GM19025 (cell line): ENCODE measurements at regions not wholly inside any gene's neighbourhood (a gene's known extent, or its start where the extent isn't known, plus 50 kb on each side); places are given as distances from the start of the nearest gene placed in this dataset.

Source experiments
- ATAC-seq: cut with Tn5 transposase; IDR thresholded peaks from one replicate; pipeline ENCODE4 v1.9.1; 2021; ENCODE audit warnings: mild to moderate bottlenecking, low read depth, moderate library complexity; ENCODE audit not compliant: unreplicated experiment

DNA sequence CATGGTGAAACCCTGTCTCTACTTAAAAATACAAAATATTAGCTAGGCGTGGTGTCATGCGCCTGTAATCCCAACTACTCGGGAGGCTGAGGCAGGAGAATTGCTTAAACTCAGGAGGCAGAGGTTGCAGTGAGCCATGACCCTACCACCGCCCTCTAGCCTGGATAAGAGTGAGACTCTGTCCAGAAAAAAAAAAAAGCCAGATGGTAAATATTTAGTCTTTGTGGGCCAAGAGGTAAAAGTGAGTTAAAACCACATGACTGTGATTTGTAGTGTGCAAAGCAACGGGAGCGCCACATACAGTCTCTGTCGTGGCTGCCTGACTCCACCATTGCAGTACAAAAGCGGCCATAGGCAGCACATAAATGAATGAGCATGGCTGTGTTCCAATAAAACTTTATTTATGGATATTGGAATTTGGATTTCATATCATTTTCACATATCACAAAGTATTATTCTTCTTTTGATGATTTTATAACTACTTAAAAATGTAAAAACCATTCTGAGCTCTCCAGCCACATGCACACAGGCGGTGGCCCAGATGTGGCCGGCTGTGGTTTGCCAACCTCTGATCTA is 51.8 kb upstream of the CASZ1 start:
- ATAC-seq = no peak

DNA sequence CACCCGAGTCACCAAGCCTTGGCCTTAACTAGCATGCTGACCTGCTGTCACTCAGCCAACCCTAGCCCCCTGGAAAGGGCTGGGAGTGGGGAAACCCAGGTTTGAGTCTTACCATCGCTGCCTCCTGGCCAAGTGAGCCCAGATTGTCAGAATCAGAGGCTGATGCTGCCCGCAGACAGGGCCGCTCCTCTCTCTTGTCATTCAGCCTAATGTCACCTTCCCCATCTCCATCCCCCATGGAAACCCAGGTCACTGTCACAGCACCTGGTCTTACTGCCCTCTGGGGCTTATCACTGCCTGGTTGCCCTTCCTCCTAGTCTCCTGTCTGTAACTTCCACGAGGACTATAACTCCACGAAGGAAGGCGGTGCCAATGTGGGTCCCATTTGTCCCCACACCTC is 53.6 kb upstream of the CASZ1 start:
- ATAC-seq = no peak

DNA sequence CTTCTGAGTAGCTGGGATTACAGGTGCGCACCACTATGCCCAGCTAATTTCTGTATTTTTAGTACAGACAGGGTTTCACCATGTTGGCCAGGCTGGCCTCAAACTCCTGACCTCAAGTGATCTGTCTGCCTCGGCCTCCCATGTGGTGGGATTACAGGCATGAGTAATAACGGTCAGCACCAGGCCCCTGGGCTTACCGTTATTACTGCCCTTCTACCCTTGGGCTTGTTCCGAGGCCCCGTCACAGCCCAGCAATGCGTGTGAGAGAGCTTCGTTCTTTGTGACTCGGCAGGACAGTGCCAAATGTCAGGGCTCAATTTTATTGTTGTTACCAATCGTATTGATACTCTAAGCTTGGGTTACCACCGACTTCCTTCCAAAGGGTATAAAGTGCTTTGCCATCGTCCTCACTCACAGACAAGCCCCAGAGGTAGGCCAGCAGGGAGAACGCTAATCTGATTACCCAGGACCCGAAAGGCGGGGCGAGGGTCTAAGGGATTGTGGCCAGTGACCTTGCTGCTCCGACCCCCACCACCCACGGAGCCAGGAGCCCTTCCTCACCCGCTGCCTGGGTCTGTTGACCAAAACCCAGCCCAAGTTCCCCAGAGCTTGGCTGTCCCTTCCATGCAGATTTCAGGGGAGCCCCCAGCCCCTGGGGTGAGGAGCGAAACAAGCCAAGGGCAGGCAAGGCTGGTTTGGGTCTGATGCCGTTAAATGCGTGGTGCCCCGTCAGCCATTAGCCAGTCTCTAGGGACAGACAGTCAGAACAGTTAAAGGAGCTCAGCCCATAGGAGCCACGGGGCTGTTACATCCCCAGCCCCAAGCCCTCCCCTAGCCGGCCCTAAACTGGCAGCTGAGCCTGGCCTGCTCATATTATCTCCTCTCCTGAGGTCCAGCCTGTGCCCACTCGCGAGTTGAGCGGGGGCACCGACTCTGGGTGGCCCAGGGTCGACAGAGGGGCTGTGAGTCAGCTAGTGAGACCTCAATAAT is 54.9 kb upstream of the CASZ1 start:
- no peak for ATAC-seq

DNA sequence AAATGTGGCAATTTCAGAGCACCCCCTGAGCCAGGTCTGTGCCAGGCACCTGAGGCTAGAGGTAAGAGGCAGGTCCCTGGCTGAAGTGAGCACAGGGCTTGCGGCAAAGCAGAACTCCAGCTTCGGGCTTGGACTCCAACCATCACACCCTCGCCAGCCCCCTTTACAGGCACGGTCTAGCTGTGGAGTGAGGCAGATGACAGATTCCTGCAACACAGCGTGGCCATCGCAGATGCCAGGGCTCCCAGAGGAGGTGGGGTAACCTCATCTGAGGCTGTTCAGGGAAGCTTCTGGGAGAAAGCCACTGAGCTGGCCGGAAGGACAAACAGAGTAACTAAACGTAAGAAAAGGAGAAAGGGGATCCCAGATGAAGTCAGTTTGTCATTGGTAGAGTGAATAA is 55.6 kb upstream of the CASZ1 start:
- no peak for ATAC-seq

DNA sequence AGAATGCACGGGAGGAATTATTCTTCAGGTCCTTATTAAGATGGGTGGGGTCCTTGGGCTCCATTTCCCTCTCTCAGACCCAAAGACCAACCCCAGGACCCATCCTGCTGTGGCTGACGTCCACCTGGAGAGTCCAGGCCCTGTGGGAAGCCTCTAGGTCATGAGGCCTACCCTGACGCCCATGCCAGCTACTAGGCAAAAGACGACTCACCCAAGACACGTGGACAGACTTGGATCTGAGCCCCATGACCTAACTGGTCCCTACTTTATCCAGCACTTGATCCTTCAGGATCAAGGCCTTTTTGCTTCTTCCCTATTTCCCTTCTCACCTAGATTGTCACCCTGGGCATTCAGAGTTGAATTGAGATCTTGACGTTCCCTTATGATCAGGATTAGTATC is 56.0 kb upstream of the CASZ1 start:
- no peak for ATAC-seq

DNA sequence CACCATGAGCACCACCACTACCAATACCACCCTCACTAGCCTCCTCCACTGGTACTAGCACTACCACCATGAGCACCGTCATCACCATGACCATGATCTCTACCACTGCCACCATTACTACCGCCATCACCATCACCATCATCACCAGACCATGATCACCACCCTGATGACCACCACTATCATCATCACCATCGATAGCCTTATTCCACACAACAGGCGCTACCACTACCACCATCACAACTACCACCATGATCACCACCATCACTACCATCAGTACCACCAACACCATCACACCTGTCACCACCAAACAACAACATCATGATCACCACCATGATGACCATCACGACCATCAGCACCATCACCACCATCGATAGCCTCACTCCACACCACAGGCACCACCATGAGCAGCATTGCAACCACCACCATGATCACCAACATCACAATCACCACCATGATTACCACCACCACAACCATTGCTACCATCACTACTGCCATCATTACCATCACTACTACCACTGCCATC is 56.6 kb upstream of the CASZ1 start:
- no peak for ATAC-seq

DNA sequence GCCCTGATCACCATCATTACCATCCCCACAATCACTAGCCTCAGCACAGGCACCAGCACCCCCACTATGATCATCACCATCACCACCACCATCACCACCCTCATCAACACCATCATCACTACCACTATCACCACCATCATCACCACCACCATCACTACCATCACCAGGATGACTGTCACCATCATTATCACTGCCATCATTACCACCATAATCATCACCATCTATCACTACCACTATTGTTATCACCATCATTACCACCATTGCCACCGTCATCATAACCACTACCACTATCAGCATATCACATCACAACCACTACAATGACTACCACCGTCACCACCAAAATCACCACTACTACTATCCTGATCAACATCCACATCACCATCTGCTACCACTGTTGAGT is 57.3 kb upstream of the CASZ1 start:
- no peak for ATAC-seq

DNA sequence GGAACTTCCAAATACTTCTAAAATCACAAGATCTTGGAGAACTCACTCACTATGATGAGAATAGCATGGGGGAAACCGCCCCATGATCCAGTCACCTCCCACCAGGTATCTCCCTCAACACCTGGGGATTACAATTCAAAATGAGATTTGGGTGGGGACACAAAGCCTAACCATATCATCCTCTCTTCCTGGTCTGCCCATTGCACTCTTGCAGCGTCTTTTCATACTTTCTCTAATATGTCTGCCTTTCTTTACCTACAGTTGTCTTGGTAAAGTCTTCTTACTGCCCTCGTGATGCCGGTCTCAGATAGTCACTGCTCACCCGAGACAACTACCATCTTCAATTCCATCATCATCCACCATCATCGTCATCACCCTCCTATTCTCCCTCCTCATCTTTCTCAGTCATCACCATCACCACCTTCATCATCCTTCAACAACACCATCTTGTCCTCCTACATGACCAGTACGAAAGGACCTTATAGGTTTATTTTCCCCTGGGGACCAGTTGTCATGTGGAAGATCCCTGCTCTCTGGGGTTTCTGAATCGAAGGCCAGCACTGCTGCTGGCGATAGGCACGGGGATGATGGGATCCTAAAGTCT is 58.5 kb upstream of the CASZ1 start:
- no peak for ATAC-seq

DNA sequence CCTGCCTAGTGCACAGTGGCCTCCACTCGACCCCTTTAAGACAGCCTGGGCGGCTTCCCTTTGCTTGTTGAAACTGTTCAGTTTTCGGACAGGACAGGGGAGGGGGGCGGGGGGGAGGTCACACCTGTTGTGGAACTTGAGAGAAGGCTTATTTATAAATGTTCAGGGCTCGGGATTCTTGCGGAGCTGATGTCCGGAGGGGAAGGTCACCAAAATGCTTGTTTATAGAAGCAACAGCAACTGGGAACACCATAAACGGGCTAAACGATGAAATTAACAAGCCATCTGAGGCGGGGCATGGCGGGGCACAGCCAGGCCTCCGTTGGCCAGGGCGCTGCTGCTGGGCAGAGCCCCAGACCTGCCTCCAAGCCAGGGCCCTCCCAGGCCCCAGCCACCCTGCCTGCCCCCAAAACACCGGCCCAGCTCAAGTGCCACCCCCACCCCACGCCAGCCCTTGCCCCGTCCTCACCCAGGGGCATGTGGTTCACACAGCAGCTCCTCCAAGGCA is 59.8 kb upstream of the CASZ1 start:
- ATAC-seq = no peak

DNA sequence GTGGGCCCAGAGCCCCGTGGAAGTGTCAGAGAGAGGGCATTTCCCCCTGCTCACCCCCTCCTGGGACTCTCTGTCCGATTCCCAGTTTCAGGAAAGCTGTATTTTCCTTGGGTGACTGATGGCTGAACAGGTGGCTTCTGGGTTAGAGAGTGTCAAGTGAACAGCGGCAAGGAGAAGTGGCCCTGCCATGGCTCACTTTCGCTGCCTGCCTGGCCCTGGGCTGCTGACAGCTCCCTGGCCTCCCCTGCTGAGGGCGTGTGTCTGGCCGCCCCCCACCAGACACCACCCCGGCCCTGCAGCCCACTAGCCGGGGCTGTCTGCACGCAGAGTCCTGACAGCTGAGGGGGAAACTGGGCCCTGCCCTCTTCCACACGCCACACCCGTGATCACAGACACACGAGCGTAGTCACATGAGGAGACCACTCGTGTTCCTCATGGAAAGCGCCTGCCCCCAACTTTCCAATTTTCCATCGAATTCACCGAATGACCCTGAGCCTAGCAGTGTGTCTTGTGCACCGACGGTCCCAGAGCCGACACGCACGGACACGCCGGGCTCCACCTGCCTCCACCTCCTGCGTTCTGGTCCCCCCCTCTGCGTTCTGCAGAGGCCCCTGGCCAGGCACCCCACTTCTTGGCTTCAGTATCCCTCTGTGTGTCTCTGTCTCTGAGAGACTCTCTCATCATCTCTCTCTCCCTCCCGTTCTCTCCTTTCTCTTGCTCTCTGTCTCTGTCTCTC is 60.6 kb upstream of the CASZ1 start:
- ATAC-seq = no peak

DNA sequence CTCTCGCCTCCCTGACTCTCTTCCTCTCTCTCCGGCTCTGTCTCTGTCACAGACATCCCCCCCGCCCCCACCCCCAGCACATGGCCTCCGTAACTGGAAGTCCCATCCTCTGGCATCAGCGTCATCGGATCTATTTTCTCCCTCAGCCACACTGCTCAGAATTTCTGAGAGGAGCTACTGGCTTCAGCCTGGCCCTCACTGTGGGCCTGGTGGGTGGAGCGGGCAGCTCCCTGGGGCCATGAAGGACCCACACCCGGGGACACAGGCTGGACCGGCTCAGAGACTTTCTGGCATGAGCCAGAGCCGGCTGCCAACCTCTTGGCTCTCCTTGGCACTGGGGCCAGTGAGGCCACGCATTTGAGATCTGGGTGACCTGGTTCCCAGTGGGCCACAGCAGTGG is 61.2 kb upstream of the CASZ1 start:
- ATAC-seq = no peak

DNA sequence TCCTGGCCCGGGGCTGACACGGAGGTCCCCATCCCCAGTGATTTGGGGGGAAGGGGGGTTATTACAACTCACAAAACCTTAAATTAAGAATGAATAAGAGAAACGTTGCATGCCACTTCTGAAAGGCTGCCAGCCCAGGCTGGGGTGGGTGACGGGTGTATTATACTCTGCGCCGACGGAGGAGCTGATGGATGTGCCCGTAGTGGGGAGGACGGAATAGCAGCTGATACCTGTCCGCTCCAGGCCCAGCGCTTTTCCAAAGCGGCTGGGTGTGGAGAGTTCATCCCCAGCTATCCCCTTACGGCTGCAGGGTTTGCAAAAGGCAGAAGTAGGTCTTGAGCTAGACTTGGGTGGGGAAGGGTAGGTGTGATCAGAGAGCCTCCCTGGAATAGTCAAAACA is 63.8 kb upstream of the CASZ1 start:
- ATAC-seq = no peak

DNA sequence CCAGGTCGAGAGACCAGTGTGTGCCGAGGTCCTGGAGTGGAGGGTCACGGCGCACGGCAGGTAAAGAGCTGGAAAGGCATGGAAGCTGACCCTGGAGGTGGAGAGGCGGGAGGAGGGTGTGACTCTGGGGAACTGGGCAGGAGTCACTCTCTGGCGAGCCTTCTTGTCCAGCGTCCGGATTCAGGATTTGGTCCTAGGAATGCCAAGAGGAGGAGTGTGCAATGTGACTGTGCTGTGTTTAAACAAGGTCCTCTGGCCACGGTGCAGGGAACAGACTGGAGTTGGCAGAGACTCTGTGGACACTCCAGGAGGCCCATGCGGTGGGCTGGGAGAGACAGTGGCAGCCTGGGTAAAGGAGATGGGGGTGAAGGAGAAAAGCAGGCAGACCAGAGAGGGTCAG is 64.2 kb upstream of the CASZ1 start:
- no peak for ATAC-seq

DNA sequence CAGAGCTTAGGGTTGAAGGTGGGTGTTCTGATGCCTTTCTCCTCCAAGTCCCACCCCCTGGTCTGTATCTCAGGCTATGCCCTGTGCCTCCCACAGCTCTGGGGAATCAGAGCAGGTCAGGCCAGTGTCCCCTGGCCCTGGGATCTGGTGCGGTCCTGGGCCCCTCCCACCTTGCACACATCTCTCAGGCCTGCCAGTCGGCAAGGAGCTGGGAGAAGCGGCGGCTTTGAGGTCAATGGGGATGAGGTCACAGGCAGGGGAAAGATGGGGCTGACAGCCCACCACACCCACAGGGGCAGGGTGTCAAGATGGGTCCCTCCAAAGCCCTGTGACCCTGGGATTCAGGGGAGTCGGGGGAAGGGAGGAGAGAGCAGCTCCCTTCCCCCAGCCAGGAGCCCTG is 65.4 kb upstream of the CASZ1 start:
- no peak for ATAC-seq

DNA sequence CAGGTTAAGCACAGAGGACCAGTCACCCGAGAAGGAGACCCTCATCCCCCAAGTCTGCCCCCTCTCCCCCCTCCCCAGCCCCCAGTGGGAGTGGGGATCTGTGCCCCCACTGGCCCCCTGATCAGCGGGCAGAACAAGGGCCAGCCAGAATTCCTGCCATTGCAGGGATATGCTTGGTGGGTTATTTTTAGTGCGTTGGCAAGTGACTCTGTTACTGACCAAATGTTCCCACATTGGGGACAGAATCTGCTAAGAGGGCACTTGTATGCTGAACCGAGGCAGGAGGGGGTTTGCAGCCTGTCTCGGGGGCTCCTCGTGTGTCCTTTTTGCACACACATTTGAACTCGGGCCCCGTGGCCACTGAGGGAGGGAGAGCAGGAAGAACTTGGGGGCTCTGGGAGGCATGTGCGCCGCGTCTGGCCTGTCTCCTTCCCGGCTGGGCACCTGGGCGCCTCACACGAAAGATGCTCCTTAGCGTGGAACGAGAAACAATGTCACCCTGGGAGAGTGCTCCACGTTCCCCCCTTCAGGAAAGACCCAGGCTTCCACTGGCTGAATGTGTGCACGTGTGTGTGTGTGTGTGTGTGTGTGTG is 66.4 kb upstream of the CASZ1 start:
- no peak for ATAC-seq

DNA sequence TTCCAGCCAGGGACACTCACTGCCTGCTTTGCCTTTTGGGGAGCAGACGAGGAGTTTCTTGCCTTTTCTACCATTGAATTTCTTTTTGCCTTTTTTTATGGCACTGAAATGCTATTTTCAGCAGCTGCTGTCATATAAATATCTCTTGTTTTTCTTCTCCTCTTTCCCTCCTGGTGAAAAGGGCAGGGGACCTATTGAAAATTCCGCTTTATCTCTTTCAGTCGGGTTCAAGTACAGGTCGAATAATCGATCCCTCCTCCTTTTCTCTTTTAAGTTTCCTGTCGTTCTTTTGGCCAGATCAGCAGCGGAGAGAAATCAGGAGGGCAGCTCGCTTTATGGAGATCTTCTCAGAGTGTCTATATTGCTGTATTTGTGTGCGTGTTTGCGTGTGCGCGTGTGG is 67.4 kb upstream of the CASZ1 start:
- no peak for ATAC-seq

DNA sequence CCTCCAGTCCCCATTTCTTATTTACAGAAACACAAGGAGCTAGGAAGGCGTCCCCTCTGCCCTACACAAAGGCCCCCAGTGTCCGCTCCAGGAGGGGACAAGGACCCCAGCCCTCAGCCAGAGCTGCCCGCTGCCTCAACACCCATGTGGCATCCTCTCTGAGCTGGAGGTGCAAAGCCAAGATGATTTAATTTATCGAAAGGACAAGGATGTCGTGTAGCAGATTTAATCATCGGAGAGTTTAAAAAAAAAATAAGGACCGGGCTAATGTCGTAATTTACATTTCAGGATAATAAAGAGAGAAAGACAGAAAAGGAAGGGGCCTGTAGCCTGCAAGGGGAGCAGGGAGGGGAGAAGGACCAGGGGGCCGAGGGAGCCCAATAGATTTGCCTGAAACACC is 68.3 kb upstream of the CASZ1 start:
- ATAC-seq = no peak

DNA sequence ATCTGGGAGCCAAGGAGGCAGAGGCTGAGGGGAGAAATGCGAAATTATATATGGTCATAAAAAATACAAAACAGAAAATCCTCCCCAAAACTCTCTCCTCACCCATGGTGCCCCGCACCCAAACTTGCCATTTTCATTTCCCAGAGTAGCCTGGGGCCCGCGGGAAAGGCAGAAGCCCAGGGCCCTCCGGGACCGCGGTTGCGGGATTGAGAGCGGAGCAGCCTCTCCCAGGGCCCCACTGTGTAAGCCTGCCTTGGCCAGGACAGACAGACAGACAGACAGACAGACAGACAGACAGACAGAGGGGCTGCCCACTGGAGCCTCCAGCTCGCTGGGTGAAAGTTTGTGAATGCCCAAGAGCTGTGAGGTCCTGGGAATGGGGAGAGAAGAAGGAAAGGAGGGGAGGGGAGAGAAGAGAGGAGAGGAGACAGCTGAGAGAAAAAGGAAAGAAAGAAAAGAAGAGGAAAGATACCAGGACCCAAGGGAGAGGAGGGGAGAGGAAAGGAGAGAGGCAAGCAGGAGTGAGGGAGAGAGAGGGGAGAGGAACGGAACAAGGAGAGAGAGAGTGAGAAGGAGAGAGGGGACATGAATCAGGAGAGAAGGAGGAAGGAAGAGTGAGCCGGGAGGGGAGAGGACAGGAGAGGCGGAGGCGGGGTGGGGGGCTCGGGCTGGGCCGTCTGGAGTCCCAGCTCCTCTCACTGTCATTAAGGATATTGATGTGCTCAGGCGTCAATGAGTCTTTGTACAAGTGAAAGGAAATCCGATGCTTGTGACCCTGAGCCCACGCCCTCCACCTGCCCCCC is 69.3 kb upstream of the CASZ1 start:
- no peak for ATAC-seq

DNA sequence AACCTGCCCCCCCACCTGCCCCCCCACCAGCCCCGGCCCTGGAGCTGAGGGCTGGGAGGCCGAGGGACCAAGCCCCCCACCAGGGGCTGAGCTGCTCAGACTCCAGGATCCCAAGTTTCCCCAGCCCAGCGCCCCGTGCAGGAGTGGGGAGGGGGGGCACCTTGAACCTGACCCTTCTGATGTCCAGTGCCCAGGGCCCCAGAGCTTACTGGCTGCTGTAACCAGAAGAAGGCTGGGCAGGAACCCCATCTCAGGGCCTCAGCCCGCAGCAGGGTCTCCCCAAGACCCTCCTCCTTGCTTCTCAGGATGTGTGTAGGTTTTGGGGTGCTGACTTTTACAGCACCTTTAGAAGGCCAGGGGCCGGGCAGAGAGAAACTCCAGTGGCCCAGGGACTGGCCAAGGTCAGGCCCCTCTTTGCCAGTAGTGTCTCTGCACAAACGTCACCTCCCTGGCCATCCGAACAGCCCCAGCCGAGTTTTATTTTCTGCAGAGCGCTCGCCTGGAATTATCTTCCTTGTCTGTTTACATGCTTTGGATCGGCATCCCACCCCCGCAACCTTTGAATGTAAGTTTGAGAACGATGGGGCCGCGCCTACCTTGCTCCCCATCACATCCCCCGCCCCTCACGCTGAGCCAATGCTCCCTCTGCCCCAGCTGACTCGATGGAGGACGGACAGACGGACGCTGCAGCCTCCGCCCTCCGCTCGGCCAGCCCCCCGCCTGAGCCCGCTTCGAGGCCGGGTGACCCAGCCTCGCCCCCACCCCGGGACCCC is 70.1 kb upstream of the CASZ1 start:
- ATAC-seq = no peak
